ENCODE measurements at regions not wholly inside any gene's neighbourhood (a gene's known extent, or its start where the extent isn't known, plus 50 kb on each side); places are given as distances from the start of the nearest gene placed in this dataset.
"Not testable (repeated sequence)": the region's sequence is repeated elsewhere in the genome, so short reads cannot be mapped to it uniquely, and the experiment has no call there.

- WGBS, 2 donors, result 85 to 88% methylated on average over 3 of the region's 3 CpGs
- no peak for DNase-seq (ENCODE audit: low spot score in 2 of 2)
- TF ChIP-seq POLR2A (IDR thresholded peaks at IDR 0.05), result no peak
- TF ChIP-seq CTCF (IDR thresholded peaks at IDR 0.05), result no peak
- intact Hi-C loops (cut with DNase I; ENCODE audit: low total_unique reads), result no loop called here
- H3K4me3 ChIP-seq (ENCODE audit: low read depth, poor library complexity, severe bottlenecking), result no peak overlapping the region
These were observed 151.3 kb downstream of the CYB561 start for GRCh38 chr17:63294776-63295175.

GRCh38 chr17:63295288-63295687 is 150.8 kb downstream of the CYB561 start:
- TF ChIP-seq CTCF (IDR thresholded peaks at IDR 0.05) (no peak), POLR2A (IDR thresholded peaks at IDR 0.05) (no peak)
- intact Hi-C loops (cut with DNase I; ENCODE audit: low total_unique reads), result no loop called here
- H3K4me3 ChIP-seq (ENCODE audit: low read depth, poor library complexity, severe bottlenecking), result no peak overlapping the region
- 67 to 77% methylated on average over 2 of the region's 2 CpGs for WGBS, 2 donors
- DNase-seq (ENCODE audit: low spot score in 2 of 2), result no peak

GRCh38 chr17:63295839-63296590 is 150.1 kb downstream of the CYB561 start:
- no peak for DNase-seq (ENCODE audit: low spot score in 2 of 2)
- TF ChIP-seq CTCF (IDR thresholded peaks at IDR 0.05), result no peak
- no peak for TF ChIP-seq POLR2A (IDR thresholded peaks at IDR 0.05)
- intact Hi-C loops (cut with DNase I; ENCODE audit: low total_unique reads), result no loop called here
- WGBS, 2 donors, result 88 to 90% methylated on average over 1 of the region's 1 CpG
- H3K4me3 ChIP-seq (ENCODE audit: low read depth, poor library complexity, severe bottlenecking), result no peak overlapping the region

- DNase-seq (ENCODE audit: low spot score in 2 of 2); intact Hi-C loops (cut with DNase I; ENCODE audit: low total_unique reads); H3K4me3 ChIP-seq (ENCODE audit: low read depth, poor library complexity, severe bottlenecking): not testable (repeated sequence)
- WGBS, 2 donors, result 95 to 100% methylated on average over 1 of the region's 1 CpG
These were observed 147.2 kb downstream of the CYB561 start for GRCh38 chr17:63298916-63299315.

GRCh38 chr17:63304704-63305261 is 141.3 kb downstream of the CYB561 start:
- 97% methylated on average over 12 to 15 of the region's 15 CpGs for WGBS, 2 donors
- no peak for DNase-seq (ENCODE audit: low spot score in 2 of 2)
- TF ChIP-seq POLR2A (IDR thresholded peaks at IDR 0.05) (no peak), CTCF (IDR thresholded peaks at IDR 0.05) (no peak)
- H3K4me3 ChIP-seq (ENCODE audit: low read depth, poor library complexity, severe bottlenecking), result no peak overlapping the region
- intact Hi-C loops (cut with DNase I; ENCODE audit: low total_unique reads), result no loop called here

- WGBS, 2 donors, result 92 to 94% methylated on average over 7 of the region's 7 CpGs
- TF ChIP-seq POLR2A (IDR thresholded peaks at IDR 0.05) (no peak), CTCF (IDR thresholded peaks at IDR 0.05) (no peak)
These were observed 140.2 kb downstream of the CYB561 start for GRCh38 chr17:63305857-63306256.

More at GRCh38 chr17:63305857-63306256, 140.2 kb downstream of the CYB561 start:
- intact Hi-C loops (cut with DNase I; ENCODE audit: low total_unique reads), result no loop called here
- DNase-seq (ENCODE audit: low spot score in 2 of 2), result no peak
- no peak overlapping the region for H3K4me3 ChIP-seq (ENCODE audit: low read depth, poor library complexity, severe bottlenecking)
